ENCODE measurements at regions not wholly inside any gene's neighbourhood (a gene's known extent, or its start where the extent isn't known, plus 50 kb on each side); places are given as distances from the start of the nearest gene placed in this dataset.

DNA sequence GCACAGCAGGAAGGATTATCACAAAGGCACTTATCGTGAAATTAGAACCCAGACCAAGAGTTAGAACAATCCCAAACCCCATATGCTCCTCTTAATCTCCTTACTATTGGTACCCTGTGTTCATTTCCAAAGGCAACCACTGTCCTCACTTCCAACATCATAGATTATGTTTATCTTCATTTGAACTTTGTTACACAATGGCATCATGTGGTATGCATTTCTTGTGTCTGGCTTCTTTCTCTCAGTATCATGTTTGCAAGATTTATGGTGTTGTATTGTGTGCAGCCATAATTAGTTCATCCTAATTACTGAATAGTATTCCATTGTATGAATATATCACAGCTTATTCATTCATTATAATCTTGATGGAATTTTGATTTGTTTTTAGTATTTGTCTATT lies 124.6 kb upstream of the SEC61G start:
- Mint-ChIP-seq H3K27me3 (peaks cover 15% of the 10 kb centered on the region), H3K9me3 (no peaks in the 10 kb centered on the region), H3K27ac (ENCODE audit: low read depth) (no peak overlapping the region), H3K4me3 (no peak overlapping the region), H3K36me3 (ENCODE audit: insufficient read depth) (no peaks in the 10 kb centered on the region), H3K4me1 (no peaks in the 10 kb centered on the region)
- no peak for ATAC-seq (replicated peaks; ENCODE audit: extremely low read depth, poor library complexity, severe bottlenecking)
- DNase-seq (ENCODE audit: low spot score in 2 of 2) = no peak

DNA sequence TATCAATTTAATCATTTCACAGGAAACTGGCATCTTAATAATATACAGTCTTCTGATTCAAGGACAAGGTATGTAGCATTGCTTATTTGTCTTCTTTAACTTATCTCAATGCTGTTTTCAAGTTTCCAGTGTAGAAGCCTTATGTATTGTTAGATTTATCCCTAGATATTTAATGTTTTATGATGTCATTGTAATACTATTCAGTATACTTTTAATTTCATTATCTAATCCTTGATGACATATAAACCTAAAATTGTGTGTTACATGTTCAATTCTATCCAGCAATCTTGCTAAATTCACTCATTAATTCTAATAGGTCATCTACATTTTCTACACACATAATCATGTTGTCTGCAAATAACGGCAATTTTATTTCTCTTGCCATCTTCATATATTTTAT lies 126.3 kb upstream of the SEC61G start:
- H3K4me3 Mint-ChIP-seq = no peak overlapping the region
- H3K9me3 Mint-ChIP-seq = no peaks in the 10 kb centered on the region
- H3K27me3 Mint-ChIP-seq = peaks cover 13% of the 10 kb centered on the region
- ATAC-seq (replicated peaks; ENCODE audit: extremely low read depth, poor library complexity, severe bottlenecking) = no peak
- no peak overlapping the region for H3K27ac Mint-ChIP-seq (ENCODE audit: low read depth)
- DNase-seq (ENCODE audit: low spot score in 2 of 2) = no peak
- no peaks in the 10 kb centered on the region for H3K36me3 Mint-ChIP-seq (ENCODE audit: insufficient read depth)
- no peaks in the 10 kb centered on the region for H3K4me1 Mint-ChIP-seq

- no peak overlapping the region for H3K4me3 Mint-ChIP-seq
- ATAC-seq (replicated peaks; ENCODE audit: extremely low read depth, poor library complexity, severe bottlenecking) = no peak
- no peaks in the 10 kb centered on the region for H3K9me3 Mint-ChIP-seq
- peaks cover 30% of the 10 kb centered on the region for H3K27me3 Mint-ChIP-seq
- no peak for DNase-seq (ENCODE audit: low spot score in 2 of 2)
- no peaks in the 10 kb centered on the region for H3K4me1 Mint-ChIP-seq
- H3K36me3 Mint-ChIP-seq (ENCODE audit: insufficient read depth) = no peaks in the 10 kb centered on the region
- H3K27ac Mint-ChIP-seq (ENCODE audit: low read depth) = no peak overlapping the region
Observed at GRCh38 chr7:54888067-54888733, 129.2 kb upstream of the SEC61G start.

DNA sequence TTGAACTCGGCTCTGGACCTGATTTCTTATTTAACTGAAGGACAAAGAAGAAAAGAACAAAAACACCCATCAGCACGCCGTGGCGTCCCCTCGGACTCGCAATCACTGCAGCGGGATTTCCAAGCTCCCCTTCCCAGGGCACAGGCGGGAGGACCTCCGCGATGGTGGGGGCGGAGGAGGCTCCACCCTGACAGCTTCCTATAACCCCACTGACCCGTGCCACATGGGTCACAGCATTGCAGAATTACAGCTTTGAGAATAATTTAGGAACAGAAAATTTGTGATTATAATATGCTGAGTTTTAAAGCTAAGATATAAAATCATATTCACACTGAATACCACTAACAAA lies 129.7 kb upstream of the SEC61G start:
- H3K4me3 Mint-ChIP-seq = no peak overlapping the region

DNA sequence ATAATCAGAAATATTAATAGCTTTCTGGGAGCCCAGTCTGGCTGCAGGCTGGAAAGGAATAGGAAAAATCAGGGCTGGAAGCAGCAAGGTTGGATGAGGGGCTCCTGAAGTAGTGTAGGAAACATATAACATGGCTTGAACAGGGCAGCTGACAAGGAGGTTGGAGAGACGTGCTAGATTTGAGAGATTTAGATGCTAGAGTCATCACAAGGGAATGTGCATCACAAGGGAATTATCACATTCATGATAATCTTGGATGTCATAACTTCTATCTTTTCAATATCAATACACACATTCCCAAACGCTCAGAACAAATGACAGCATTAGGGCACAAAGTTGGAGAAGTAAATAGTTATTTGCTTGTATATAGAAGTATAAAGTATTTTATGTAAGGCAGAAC lies 120.9 kb upstream of the EGFR start:
- Mint-ChIP-seq H3K4me1 (no peaks in the 10 kb centered on the region), H3K27me3 (peaks cover 17% of the 10 kb centered on the region), H3K4me3 (no peak overlapping the region), H3K9me3 (no peaks in the 10 kb centered on the region), H3K36me3 (ENCODE audit: insufficient read depth) (no peaks in the 10 kb centered on the region), H3K27ac (ENCODE audit: low read depth) (no peak overlapping the region)
- no peak for DNase-seq (ENCODE audit: low spot score in 2 of 2)
- ATAC-seq (replicated peaks; ENCODE audit: extremely low read depth, poor library complexity, severe bottlenecking) = no peak

More for the DNA sequence above, 129.7 kb upstream of the SEC61G start:
- DNase-seq (ENCODE audit: low spot score in 2 of 2) = no peak
- H3K4me1 Mint-ChIP-seq = no peaks in the 10 kb centered on the region
- no peak overlapping the region for H3K27ac Mint-ChIP-seq (ENCODE audit: low read depth)
- ATAC-seq (replicated peaks; ENCODE audit: extremely low read depth, poor library complexity, severe bottlenecking) = no peak
- no peaks in the 10 kb centered on the region for H3K36me3 Mint-ChIP-seq (ENCODE audit: insufficient read depth)
- peaks cover 33% of the 10 kb centered on the region for H3K27me3 Mint-ChIP-seq
- no peaks in the 10 kb centered on the region for H3K9me3 Mint-ChIP-seq

DNA sequence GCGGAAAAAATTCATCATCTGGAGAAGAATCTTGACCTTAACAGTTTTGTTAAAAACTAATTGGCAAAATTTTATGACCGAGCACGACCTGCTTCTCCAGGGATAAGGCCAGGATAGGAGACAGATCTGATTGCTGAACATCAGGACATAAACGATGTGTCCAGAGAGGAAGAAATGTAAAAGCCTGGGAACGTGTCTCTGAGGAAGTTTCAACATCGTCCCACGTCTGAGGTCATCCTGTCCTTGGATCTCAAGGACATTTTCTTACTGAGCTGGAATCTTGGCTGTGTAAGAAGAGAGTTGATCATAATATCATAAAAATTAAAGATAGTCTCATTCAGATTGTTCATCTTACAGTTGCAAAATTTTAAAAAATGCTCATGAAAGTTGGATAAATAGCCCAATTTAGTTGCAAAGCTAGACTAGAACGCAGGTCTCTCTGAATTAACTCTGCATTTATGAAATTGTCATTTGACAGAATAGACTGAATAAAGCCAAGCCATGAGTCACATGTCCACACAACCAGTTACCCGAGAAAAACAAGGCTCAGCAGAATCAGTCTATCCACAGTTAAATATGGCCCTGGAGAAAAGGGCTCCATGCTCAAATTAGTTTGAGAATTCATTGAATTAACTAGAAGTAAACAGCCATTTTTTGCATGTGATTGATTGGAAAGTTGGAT lies 120.0 kb upstream of the EGFR start:
- Mint-ChIP-seq H3K4me1 (no peaks in the 10 kb centered on the region), H3K4me3 (no peak overlapping the region), H3K27me3 (peaks cover 10% of the 10 kb centered on the region), H3K36me3 (ENCODE audit: insufficient read depth) (no peaks in the 10 kb centered on the region), H3K27ac (ENCODE audit: low read depth) (no peak overlapping the region), H3K9me3 (no peaks in the 10 kb centered on the region)
- DNase-seq (ENCODE audit: low spot score in 2 of 2) (no peak), ATAC-seq (replicated peaks; ENCODE audit: extremely low read depth, poor library complexity, severe bottlenecking) (no peak)

GRCh38 chr7:54901840-54902239 lies 117.0 kb upstream of the EGFR start:
- no peak for DNase-seq (ENCODE audit: low spot score in 2 of 2)
- Mint-ChIP-seq H3K9me3 (no peaks in the 10 kb centered on the region), H3K27me3 (peaks cover 9% of the 10 kb centered on the region), H3K36me3 (ENCODE audit: insufficient read depth) (no peaks in the 10 kb centered on the region), H3K4me3 (no peak overlapping the region), H3K27ac (ENCODE audit: low read depth) (no peak overlapping the region), H3K4me1 (no peaks in the 10 kb centered on the region)
- no peak for ATAC-seq (replicated peaks; ENCODE audit: extremely low read depth, poor library complexity, severe bottlenecking)

- H3K9me3 Mint-ChIP-seq = peaks cover 6% of the 10 kb centered on the region
Observed at GRCh38 chr7:54904130-54904529, 114.7 kb upstream of the EGFR start.

DNA sequence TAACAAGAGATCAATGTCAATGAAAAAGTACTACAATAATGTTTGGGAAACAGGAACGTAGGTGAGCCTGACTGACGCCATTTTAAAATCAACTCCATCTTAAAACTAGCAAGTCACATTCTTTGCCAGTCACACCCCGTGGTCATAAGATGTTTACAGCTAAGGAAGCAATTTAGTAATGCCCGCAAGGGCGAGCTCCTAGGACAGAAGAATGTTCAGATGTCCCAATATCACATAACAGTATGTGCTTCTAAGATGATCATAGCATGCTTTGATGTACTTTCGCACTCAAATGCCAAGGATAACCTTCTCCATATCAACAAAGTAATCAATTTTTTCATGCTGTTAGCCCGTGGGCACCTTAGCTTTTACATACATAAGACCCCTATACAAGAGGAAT lies 113.8 kb upstream of the EGFR start:
- Mint-ChIP-seq H3K4me3 (no peak overlapping the region), H3K27me3 (peaks cover 9% of the 10 kb centered on the region), H3K36me3 (ENCODE audit: insufficient read depth) (no peaks in the 10 kb centered on the region), H3K9me3 (peaks cover 6% of the 10 kb centered on the region), H3K27ac (ENCODE audit: low read depth) (no peak overlapping the region), H3K4me1 (no peaks in the 10 kb centered on the region)
- DNase-seq (ENCODE audit: low spot score in 2 of 2) (no peak), ATAC-seq (replicated peaks; ENCODE audit: extremely low read depth, poor library complexity, severe bottlenecking) (no peak)

More at GRCh38 chr7:54904130-54904529, 114.7 kb upstream of the EGFR start:
- H3K4me1 Mint-ChIP-seq = no peaks in the 10 kb centered on the region
- DNase-seq (ENCODE audit: low spot score in 2 of 2) (no peak), ATAC-seq (replicated peaks; ENCODE audit: extremely low read depth, poor library complexity, severe bottlenecking) (no peak)
- no peak overlapping the region for H3K27ac Mint-ChIP-seq (ENCODE audit: low read depth)
- no peaks in the 10 kb centered on the region for H3K36me3 Mint-ChIP-seq (ENCODE audit: insufficient read depth)
- no peak overlapping the region for H3K4me3 Mint-ChIP-seq
- peaks cover 9% of the 10 kb centered on the region for H3K27me3 Mint-ChIP-seq

- peaks cover 6% of the 10 kb centered on the region for H3K9me3 Mint-ChIP-seq
- ATAC-seq (replicated peaks; ENCODE audit: extremely low read depth, poor library complexity, severe bottlenecking) (no peak), DNase-seq (ENCODE audit: low spot score in 2 of 2) (no peak)
Observed at GRCh38 chr7:54906963-54907362, 111.9 kb upstream of the EGFR start.

GRCh38 chr7:54907981-54908380 lies 110.8 kb upstream of the EGFR start:
- H3K9me3 Mint-ChIP-seq = peaks cover 6% of the 10 kb centered on the region
- H3K36me3 Mint-ChIP-seq (ENCODE audit: insufficient read depth) = no peaks in the 10 kb centered on the region
- ATAC-seq (replicated peaks; ENCODE audit: extremely low read depth, poor library complexity, severe bottlenecking) = no peak
- no peak for DNase-seq (ENCODE audit: low spot score in 2 of 2)
- no peak overlapping the region for H3K27ac Mint-ChIP-seq (ENCODE audit: low read depth)
- H3K27me3 Mint-ChIP-seq = peaks cover 9% of the 10 kb centered on the region
- H3K4me1 Mint-ChIP-seq = no peaks in the 10 kb centered on the region
- no peak overlapping the region for H3K4me3 Mint-ChIP-seq

More at GRCh38 chr7:54906963-54907362, 111.9 kb upstream of the EGFR start:
- Mint-ChIP-seq H3K4me3 (no peak overlapping the region), H3K4me1 (no peaks in the 10 kb centered on the region), H3K27me3 (peaks cover 9% of the 10 kb centered on the region), H3K36me3 (ENCODE audit: insufficient read depth) (no peaks in the 10 kb centered on the region), H3K27ac (ENCODE audit: low read depth) (no peak overlapping the region)

DNA sequence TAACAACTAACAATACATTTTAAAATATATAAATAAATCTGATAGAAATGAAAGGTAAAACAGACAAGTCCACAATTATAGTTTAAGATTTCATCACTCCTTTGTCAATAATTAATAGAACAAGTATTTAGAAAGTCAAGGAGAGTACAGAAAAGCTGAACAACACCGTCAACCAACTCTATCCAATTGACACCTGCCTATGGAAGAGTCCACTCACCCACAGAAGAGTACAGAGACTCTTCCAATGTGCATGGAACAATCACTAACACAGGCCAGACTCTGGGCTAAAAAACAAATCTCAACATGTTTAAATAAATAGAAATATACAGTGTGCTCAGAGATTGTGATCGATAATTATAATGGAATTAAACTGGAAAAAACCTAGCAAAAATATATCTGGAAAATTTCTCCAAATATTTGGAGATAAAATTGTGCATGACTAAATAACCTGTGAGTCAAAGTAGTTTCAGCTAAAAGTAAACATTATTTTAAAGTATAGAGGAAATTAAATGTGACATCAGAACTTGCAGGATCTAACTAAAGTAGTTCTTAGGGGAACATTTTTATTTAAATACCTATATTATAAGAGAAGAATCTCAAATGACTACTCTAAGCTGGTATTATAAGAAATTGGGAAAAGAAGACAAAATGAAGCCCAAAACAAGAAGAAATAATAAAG lies 109.9 kb upstream of the EGFR start:
- Mint-ChIP-seq H3K9me3 (peaks cover 6% of the 10 kb centered on the region), H3K4me1 (no peaks in the 10 kb centered on the region), H3K4me3 (no peak overlapping the region), H3K27me3 (peaks cover 9% of the 10 kb centered on the region), H3K27ac (ENCODE audit: low read depth) (no peak overlapping the region), H3K36me3 (ENCODE audit: insufficient read depth) (no peaks in the 10 kb centered on the region)
- DNase-seq (ENCODE audit: low spot score in 2 of 2) (no peak), ATAC-seq (replicated peaks; ENCODE audit: extremely low read depth, poor library complexity, severe bottlenecking) (no peak)

All from central memory CD8-positive, alpha-beta T cell (primary cell).